Central memory CD8-positive, alpha-beta T cell (primary cell): ENCODE measurements at regions not wholly inside any gene's neighbourhood (a gene's known extent, or its start where the extent isn't known, plus 50 kb on each side); places are given as distances from the start of the nearest gene placed in this dataset.
"Not testable (repeated sequence)": the region's sequence is repeated elsewhere in the genome, so short reads cannot be mapped to it uniquely, and the experiment has no call there.

Source experiments
- ATAC-seq: fragments of 150-1000 bp; cut with Tn5 transposase; replicated peaks from 2 replicates; pipeline ENCODE4 v1.10.0; 2022; ENCODE audit warnings: mild to moderate bottlenecking, moderate FRiP score, moderate number of reproducible peaks; ENCODE audit not compliant: poor library complexity, severe bottlenecking; ENCODE audit errors: extremely low read depth
- DNase-seq, 2 donors: peaks; one replicate each; pipeline ENCODE4 v3.0.0; 2021; ENCODE audit warnings: low spot score in 2 of 2
- H3K27ac Mint-ChIP-seq: one replicate; pipeline ENCODE4 v1.8.0; 2022; ENCODE audit warnings: low read depth, mild to moderate bottlenecking, moderate library complexity, mixed read lengths
- H3K27me3 Mint-ChIP-seq: one replicate; pipeline ENCODE4 v1.8.0; 2022; ENCODE audit warnings: mixed read lengths
- H3K36me3 Mint-ChIP-seq: one replicate; pipeline ENCODE4 v1.8.0; 2022; ENCODE audit warnings: mild to moderate bottlenecking, moderate library complexity, mixed read lengths; ENCODE audit not compliant: insufficient read depth
- H3K4me1 Mint-ChIP-seq: one replicate; pipeline ENCODE4 v1.8.0; 2022; ENCODE audit warnings: mixed read lengths
- H3K4me3 Mint-ChIP-seq: one replicate; pipeline ENCODE4 v1.8.0; 2022; ENCODE audit warnings: mild to moderate bottlenecking, moderate library complexity, mixed read lengths
- H3K9me3 Mint-ChIP-seq: one replicate; pipeline ENCODE4 v1.8.0; 2022; ENCODE audit warnings: mixed read lengths

- DNase-seq (no peak), ATAC-seq (no peak)
- Mint-ChIP-seq H3K4me1 (no peaks in the 10 kb centered on the region), H3K9me3 (no peaks in the 10 kb centered on the region), H3K36me3 (no peaks in the 10 kb centered on the region), H3K27ac (no peak overlapping the region), H3K4me3 (no peak overlapping the region), H3K27me3 (peaks cover 41% of the 10 kb centered on the region)
These were observed 173.9 kb upstream of the PPP1R26 start for GRCh38 chr9:135305546-135306180.

- DNase-seq (no peak), ATAC-seq (no peak)
- Mint-ChIP-seq H3K9me3 (no peaks in the 10 kb centered on the region), H3K4me1 (no peaks in the 10 kb centered on the region), H3K27me3 (peaks cover 42% of the 10 kb centered on the region), H3K27ac (no peak overlapping the region), H3K36me3 (no peaks in the 10 kb centered on the region), H3K4me3 (no peak overlapping the region)
These were observed 172.9 kb upstream of the PPP1R26 start for GRCh38 chr9:135306699-135307098.

GRCh38 chr9:135307300-135307699 lies 172.3 kb upstream of the PPP1R26 start:
- H3K27me3 Mint-ChIP-seq = peaks cover 45% of the 10 kb centered on the region
- no peak overlapping the region for H3K27ac Mint-ChIP-seq
- H3K9me3 Mint-ChIP-seq = no peaks in the 10 kb centered on the region
- H3K36me3 Mint-ChIP-seq = no peaks in the 10 kb centered on the region
- no peak for ATAC-seq
- DNase-seq = no peak
- H3K4me3 Mint-ChIP-seq = no peak overlapping the region
- H3K4me1 Mint-ChIP-seq = no peaks in the 10 kb centered on the region

- not testable (repeated sequence) for ATAC-seq, DNase-seq, H3K4me3 Mint-ChIP-seq, H3K9me3 Mint-ChIP-seq, H3K36me3 Mint-ChIP-seq, H3K27ac Mint-ChIP-seq, H3K4me1 Mint-ChIP-seq
- H3K27me3 Mint-ChIP-seq = peaks cover 51% of the 10 kb centered on the region
These were observed 171.7 kb upstream of the PPP1R26 start for GRCh38 chr9:135307919-135308318.

GRCh38 chr9:135308821-135309762 lies 170.5 kb upstream of the PPP1R26 start:
- Mint-ChIP-seq H3K27me3 (peaks cover 63% of the 10 kb centered on the region), H3K27ac (no peak overlapping the region), H3K4me1 (no peaks in the 10 kb centered on the region), H3K36me3 (no peaks in the 10 kb centered on the region), H3K4me3 (no peak overlapping the region), H3K9me3 (peaks cover 6% of the 10 kb centered on the region)
- DNase-seq = no peak
- no peak for ATAC-seq

- Mint-ChIP-seq H3K4me1 (no peaks in the 10 kb centered on the region), H3K36me3 (no peaks in the 10 kb centered on the region), H3K27me3 (peaks cover 65% of the 10 kb centered on the region), H3K4me3 (no peak overlapping the region), H3K9me3 (peaks cover 6% of the 10 kb centered on the region), H3K27ac (no peak overlapping the region)
- DNase-seq (no peak), ATAC-seq (no peak)
These were observed 169.8 kb upstream of the PPP1R26 start for GRCh38 chr9:135309763-135310125.

GRCh38 chr9:135310134-135310533 lies 169.4 kb upstream of the PPP1R26 start:
- no peaks in the 10 kb centered on the region for H3K4me1 Mint-ChIP-seq
- peaks cover 69% of the 10 kb centered on the region for H3K27me3 Mint-ChIP-seq

GRCh38 chr9:135315572-135315971 lies 164.0 kb upstream of the PPP1R26 start:
- no peak overlapping the region for H3K4me3 Mint-ChIP-seq
- H3K9me3 Mint-ChIP-seq = peaks cover 6% of the 10 kb centered on the region
- H3K27me3 Mint-ChIP-seq = peaks cover 38% of the 10 kb centered on the region
- H3K36me3 Mint-ChIP-seq = peaks cover 1% of the 10 kb centered on the region
- H3K27ac Mint-ChIP-seq = no peak overlapping the region
- no peak for DNase-seq
- no peaks in the 10 kb centered on the region for H3K4me1 Mint-ChIP-seq
- no peak for ATAC-seq

More at GRCh38 chr9:135310134-135310533, 169.4 kb upstream of the PPP1R26 start:
- no peak overlapping the region for H3K27ac Mint-ChIP-seq
- H3K4me3 Mint-ChIP-seq = no peak overlapping the region
- ATAC-seq (no peak), DNase-seq (no peak)
- H3K36me3 Mint-ChIP-seq = no peaks in the 10 kb centered on the region
- H3K9me3 Mint-ChIP-seq = peaks cover 6% of the 10 kb centered on the region

GRCh38 chr9:135320331-135320730 lies 159.3 kb upstream of the PPP1R26 start:
- Mint-ChIP-seq H3K4me1 (no peaks in the 10 kb centered on the region), H3K27ac (no peak overlapping the region), H3K36me3 (peaks cover 1% of the 10 kb centered on the region), H3K27me3 (peaks cover 7% of the 10 kb centered on the region), H3K4me3 (no peak overlapping the region), H3K9me3 (no peaks in the 10 kb centered on the region)
- DNase-seq (no peak), ATAC-seq (no peak)

GRCh38 chr9:135320943-135321342 lies 158.6 kb upstream of the PPP1R26 start:
- peaks cover under 1% of the 10 kb centered on the region for H3K27me3 Mint-ChIP-seq
- no peaks in the 10 kb centered on the region for H3K4me1 Mint-ChIP-seq
- DNase-seq (no peak), ATAC-seq (no peak)
- H3K9me3 Mint-ChIP-seq = no peaks in the 10 kb centered on the region
- H3K36me3 Mint-ChIP-seq = peaks cover 1% of the 10 kb centered on the region
- H3K4me3 Mint-ChIP-seq = no peak overlapping the region
- H3K27ac Mint-ChIP-seq = no peak overlapping the region

- no peaks in the 10 kb centered on the region for H3K27me3 Mint-ChIP-seq
- H3K9me3 Mint-ChIP-seq = no peaks in the 10 kb centered on the region
- peaks cover 1% of the 10 kb centered on the region for H3K36me3 Mint-ChIP-seq
These were observed 158.0 kb upstream of the PPP1R26 start for GRCh38 chr9:135321580-135321979.

GRCh38 chr9:135324329-135324728 lies 155.3 kb upstream of the PPP1R26 start:
- Mint-ChIP-seq H3K4me3 (no peak overlapping the region), H3K4me1 (no peaks in the 10 kb centered on the region), H3K27ac (no peak overlapping the region), H3K27me3 (peaks cover 15% of the 10 kb centered on the region), H3K9me3 (no peaks in the 10 kb centered on the region), H3K36me3 (peaks cover 1% of the 10 kb centered on the region)
- DNase-seq (no peak), ATAC-seq (no peak)

More at GRCh38 chr9:135321580-135321979, 158.0 kb upstream of the PPP1R26 start:
- H3K27ac Mint-ChIP-seq = no peak overlapping the region
- ATAC-seq (no peak), DNase-seq (no peak)
- no peak overlapping the region for H3K4me3 Mint-ChIP-seq
- H3K4me1 Mint-ChIP-seq = no peaks in the 10 kb centered on the region

GRCh38 chr9:135326141-135326540 lies 153.4 kb upstream of the PPP1R26 start:
- Mint-ChIP-seq H3K27me3 (peaks cover 15% of the 10 kb centered on the region), H3K4me3 (no peak overlapping the region), H3K4me1 (no peaks in the 10 kb centered on the region), H3K27ac (no peak overlapping the region), H3K36me3 (no peaks in the 10 kb centered on the region), H3K9me3 (no peaks in the 10 kb centered on the region)
- ATAC-seq (no peak), DNase-seq (no peak)
